HT1080 (cell line): ENCODE measurements at regions not wholly inside any gene's neighbourhood (a gene's known extent, or its start where the extent isn't known, plus 50 kb on each side); places are given as distances from the start of the nearest gene placed in this dataset.

Source experiments
- DNase-seq: peaks from one replicate; pipeline ENCODE4 v3.0.0-alpha.2; 2015; ENCODE audit warnings: low read depth

DNA sequence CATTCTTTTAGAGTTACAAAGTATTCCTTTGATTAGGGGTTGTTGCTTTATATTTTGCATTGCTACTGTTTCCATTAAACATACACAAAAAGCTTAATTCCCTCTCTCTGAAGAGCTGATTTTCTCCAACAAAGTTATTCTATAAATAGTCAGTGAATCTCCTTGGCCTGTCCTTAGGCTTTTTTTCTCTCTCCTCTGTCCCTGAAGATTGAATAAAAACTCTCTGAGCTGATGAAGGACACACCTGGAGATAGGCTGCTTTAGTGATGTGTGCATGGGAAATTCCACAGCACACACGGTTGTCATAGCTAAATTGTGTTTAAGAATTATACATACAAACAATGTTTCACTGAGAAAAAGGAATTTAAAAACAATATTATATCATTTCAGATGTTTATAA lies 90.5 kb upstream of the TMEM106B start:
- no peak for DNase-seq

- DNase-seq, result no peak
Measured at GRCh38 chr7:12123172-12123571, 87.9 kb upstream of the TMEM106B start.

GRCh38 chr7:12124028-12124427 lies 87.1 kb upstream of the TMEM106B start:
- DNase-seq, result no peak

DNA sequence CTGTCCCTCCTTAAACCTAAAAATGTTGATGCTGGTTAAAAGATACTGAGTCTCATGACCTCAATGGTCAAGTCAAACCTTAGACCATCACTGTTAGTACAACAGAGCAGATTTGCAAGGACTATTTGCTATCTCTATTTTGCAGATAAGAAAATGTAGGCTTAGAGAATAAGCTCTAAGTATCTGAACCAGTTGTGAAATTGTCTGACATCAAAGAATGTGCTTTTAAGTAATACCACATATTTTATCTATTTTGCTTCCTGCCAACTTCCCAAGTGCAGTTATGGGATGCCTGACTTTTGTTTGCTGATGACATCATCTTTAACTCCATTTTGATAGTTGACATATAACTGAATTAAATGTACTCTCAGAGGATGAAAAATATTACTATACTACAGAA lies 83.6 kb upstream of the TMEM106B start:
- DNase-seq, result no peak

DNA sequence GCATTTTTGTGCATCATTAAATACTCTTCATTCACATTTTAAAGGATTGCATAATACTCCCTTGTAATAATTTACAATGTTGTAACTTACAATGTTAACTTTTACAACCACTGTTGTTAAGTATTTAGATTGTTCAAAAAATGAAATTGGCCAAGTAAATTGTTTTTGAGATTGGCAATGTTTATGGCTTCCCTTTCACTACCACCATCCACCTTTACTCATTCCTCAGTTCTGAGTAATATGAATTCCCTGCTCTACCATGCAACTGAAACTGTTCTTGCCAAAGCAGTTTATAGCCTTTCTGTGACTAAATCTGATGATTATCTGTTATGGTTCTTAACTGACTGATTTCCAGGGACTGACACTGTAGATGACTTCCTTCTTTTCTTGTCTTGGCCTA lies 80.5 kb upstream of the TMEM106B start:
- DNase-seq, result peak; percentile 25

DNA sequence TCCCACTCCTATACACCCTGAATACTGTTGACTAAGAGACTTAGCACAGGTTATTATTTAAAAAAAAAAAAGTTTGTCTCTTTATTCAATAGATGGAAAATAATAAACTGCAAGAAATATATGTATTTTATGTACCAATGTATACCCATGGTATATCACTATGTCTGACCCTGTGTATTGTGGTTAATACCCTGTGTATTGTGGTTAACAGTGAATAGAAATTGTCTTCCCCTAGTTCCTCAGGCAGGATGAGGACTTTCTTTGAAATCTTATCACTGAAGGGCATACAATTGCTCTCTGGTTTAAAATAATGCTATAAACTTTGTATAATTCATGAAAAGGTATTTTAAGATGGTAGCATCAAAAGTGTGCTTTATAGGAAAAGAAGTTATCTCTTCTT lies 80.0 kb upstream of the TMEM106B start:
- DNase-seq, result no peak

GRCh38 chr7:12133865-12134264 lies 77.2 kb upstream of the TMEM106B start:
- DNase-seq, result no peak

DNA sequence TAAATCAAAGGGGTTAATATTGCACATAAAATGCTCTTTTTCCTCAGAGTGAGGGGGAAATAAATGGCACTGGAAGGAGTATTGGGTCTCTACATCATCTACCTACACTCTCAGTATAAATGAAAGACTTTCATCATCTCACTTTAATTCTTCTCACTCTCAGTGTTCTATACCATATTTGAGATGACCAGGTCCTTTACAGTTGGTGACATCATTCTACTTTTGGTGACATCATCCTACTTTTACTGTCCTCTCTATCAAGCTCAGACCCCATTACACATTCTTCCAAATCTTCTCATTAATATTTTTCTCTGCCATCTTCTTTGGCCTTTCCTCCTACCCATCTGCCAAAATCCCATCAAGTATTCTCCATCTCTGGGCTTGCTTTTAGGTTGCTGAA lies 74.6 kb upstream of the TMEM106B start:
- DNase-seq, result no peak

DNA sequence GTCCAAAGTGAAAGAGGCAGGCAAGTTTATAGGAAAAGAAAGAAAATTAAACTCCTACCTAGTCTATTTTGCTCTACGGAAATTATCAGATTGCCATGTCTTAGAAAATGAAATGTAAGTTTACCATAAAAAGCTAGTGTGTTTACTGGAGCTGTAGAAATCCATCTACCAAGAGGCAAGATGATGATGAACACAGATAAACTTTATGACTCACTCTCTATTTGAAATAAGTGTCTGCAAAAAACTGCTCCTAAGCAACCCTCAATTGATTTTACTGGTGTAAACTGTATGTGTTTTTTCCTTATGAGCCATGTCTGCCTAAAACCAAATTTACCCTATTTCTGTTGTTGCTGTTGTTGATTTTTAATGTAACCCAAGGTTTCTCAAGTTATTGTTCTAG lies 73.8 kb upstream of the TMEM106B start:
- no peak for DNase-seq

- DNase-seq, result no peak
Measured at GRCh38 chr7:12138421-12138820, 72.7 kb upstream of the TMEM106B start.

GRCh38 chr7:12139416-12139815 lies 71.7 kb upstream of the TMEM106B start:
- peak; percentile 17 for DNase-seq

DNA sequence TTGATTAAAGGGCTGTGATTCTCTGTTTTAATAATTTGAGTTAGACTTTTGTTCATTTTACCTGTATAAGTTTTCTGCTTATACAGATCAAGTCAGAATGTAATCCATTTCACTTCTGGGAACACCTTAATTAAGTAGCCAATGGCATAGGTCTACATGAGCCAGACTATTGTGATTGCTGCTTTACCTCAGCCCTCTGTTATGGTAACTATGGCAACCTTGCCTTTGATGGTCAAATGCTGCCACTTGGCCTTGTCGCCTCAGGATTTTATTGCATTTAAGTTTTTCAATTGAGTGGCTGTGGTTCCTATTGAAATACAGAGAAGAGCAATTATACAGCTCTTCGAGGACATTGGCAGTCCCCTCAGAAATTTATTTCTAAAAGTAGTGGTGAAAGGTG lies 64.3 kb upstream of the TMEM106B start:
- no peak for DNase-seq

DNA sequence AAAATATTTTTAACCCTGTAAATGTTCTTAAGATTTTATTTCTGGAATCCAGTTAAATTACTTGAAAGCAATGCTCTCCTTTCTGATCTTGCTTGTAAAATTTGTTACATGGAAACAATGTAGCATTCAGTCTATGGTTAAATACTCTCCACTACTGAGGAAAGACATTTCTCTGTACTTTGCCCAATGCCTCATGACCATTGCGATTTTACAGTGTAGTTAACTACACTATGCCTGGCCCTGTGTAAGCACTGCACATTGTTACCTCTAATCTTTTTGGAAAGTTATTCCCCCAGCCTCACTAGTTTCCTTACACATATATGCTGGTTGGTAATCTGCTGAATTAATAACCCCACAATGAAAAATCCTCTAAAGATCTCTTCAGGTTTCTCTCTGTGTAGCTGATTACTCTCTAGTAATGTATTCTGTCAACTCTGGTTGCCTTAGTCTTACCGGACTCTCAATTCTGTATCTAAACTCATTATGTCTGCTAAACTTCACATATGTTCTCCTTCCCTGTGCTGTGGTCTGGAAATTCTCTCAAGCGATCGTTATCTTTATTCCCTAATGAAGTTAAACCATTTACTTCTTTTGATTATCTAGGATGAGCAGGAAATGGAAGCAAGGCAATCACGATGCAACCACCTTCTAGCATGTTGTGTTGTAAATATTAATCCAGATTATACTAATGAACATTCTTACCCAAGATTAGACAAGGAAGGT lies 58.7 kb upstream of the TMEM106B start:
- DNase-seq, result no peak

- DNase-seq, result no peak
Measured at GRCh38 chr7:12154119-12154518, 57.0 kb upstream of the TMEM106B start.

DNA sequence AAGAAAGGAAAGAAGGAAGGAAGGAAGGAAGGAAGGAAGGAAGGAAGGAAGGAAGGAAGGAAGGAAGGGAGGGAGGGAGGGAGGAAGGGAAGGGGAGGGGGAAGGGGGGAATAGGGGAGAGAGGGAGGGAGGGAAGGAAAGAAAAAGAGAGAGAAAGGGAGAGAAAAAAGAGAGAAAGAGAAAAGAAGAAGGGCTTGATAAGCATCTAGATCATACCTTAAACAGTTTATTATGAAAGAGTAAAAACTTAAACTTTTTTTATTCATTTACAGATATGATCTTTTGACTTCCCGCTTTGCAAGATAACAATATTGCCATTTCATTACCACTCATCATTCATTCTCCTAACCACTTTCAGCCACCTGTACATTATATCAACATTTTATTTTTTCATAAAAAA lies 53.6 kb upstream of the TMEM106B start:
- no peak for DNase-seq

DNA sequence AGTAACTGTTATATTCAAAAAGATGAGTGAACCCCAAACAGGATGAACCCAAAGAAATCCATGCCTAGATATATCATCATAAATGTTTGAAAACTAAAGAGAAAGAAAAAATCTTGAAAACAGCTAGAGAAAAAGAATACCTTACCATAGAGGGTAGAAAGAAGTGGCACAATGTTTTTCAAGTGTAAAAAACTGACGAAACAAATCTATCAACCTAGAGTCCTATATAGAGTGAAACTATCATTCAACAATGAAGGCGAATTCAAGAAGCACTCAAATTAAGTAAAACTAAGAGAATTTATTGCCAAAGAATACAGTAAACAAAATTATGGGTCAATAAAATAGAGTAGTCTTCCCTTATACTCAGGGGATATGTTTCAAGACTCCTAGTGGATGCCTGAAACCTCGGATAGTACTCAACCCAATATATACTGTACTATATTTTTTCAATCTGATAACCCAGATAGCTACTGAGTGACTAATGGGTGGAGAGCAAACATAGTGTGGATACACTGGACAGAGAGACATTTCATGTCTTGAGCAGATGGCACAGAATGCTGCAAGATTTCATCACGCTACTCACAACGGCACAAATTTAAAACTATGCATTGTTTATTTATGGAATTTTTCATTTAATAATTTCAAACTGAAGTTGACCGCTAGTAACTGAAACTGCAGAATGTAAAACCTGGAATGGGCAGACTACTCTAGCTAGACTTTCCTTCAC lies 52.6 kb upstream of the TMEM106B start:
- DNase-seq, result no peak

- no peak for DNase-seq
Measured at GRCh38 chr7:12161146-12161545, 49.9 kb upstream of the TMEM106B start.
